ENCODE measurements at regions not wholly inside any gene's neighbourhood (a gene's known extent, or its start where the extent isn't known, plus 50 kb on each side); places are given as distances from the start of the nearest gene placed in this dataset.

DNA sequence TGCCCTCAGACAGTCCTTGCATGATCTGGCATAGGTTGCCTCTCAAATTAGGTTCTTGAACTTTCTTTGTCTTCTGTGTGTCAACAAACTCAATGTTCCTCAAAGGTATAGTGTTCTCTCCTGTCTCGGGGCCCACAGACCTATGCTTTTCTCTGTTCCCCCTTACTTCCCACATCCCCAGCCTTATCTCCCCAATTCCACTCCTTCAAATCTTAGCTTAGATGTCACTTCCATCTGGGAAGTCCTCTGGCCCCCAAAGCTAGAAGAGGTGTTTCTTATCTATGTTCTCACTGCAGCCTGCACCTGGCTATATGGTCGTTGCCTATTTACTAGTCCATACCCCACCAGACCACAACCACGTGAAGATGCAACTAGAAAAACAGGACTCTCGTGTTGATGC is 134.6 kb upstream of the MYCN start:
- no peaks in the 10 kb centered on the region for H3K36me3 ChIP-seq (ENCODE audit: control insufficient read depth, insufficient read depth, low read length)
- H3K27ac ChIP-seq (ENCODE audit: low read depth, low read length, severe bottlenecking) = no peak overlapping the region
- peaks cover 22% of the 10 kb centered on the region for H3K4me1 ChIP-seq (ENCODE audit: control insufficient read depth, insufficient read depth, low read length, poor library complexity, severe bottlenecking)
- no peak overlapping the region for H3K4me3 ChIP-seq (ENCODE audit: extremely low read depth, insufficient read depth, low read length, poor library complexity, severe bottlenecking)
- H3K9me3 ChIP-seq (ENCODE audit: control insufficient read depth, low read length) = no peaks in the 10 kb centered on the region
- WGBS, 2 experiments (ENCODE audit: insufficient coverage in 2 of 2) = 87 to 94% methylated on average over 4 of the region's 4 CpGs

DNA sequence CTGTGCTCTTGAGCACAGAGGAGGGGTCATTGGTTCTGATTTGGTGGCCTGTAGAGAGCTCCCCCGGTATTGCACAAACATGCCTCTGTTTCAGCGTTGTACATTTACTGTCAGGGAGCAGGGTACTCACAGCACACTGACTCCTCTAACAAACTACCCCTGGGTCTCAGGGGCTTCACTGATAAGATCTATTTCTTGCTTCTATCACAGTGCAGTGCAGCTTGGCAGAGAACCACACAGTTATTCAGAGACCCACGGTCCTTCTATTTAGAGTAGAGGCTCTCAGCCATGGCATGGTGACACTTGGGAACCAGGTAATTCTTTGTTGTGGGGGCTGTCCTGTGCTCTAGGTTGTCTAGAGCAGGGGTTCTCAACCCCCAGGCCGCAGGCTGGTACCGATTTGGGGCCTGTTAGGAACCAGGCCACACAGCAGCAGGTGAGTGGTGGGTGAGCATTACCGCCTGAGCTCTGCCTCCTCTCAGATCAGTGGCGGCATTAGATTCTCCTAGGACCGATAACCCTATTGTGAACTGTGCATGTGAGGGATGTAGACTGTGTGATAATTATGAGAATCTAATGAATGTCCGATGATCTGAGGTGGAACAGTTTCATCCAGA is 133.4 kb upstream of the MYCN start:
- H3K27ac ChIP-seq (ENCODE audit: low read depth, low read length, severe bottlenecking) = no peak overlapping the region
- no peak overlapping the region for H3K4me3 ChIP-seq (ENCODE audit: extremely low read depth, insufficient read depth, low read length, poor library complexity, severe bottlenecking)
- no peaks in the 10 kb centered on the region for H3K36me3 ChIP-seq (ENCODE audit: control insufficient read depth, insufficient read depth, low read length)
- WGBS, 2 experiments (ENCODE audit: insufficient coverage in 2 of 2) = 95 to 100% methylated on average over 5 to 6 of the region's 9 CpGs
- H3K9me3 ChIP-seq (ENCODE audit: control insufficient read depth, low read length) = no peaks in the 10 kb centered on the region
- peaks cover 26% of the 10 kb centered on the region for H3K4me1 ChIP-seq (ENCODE audit: control insufficient read depth, insufficient read depth, low read length, poor library complexity, severe bottlenecking)

DNA sequence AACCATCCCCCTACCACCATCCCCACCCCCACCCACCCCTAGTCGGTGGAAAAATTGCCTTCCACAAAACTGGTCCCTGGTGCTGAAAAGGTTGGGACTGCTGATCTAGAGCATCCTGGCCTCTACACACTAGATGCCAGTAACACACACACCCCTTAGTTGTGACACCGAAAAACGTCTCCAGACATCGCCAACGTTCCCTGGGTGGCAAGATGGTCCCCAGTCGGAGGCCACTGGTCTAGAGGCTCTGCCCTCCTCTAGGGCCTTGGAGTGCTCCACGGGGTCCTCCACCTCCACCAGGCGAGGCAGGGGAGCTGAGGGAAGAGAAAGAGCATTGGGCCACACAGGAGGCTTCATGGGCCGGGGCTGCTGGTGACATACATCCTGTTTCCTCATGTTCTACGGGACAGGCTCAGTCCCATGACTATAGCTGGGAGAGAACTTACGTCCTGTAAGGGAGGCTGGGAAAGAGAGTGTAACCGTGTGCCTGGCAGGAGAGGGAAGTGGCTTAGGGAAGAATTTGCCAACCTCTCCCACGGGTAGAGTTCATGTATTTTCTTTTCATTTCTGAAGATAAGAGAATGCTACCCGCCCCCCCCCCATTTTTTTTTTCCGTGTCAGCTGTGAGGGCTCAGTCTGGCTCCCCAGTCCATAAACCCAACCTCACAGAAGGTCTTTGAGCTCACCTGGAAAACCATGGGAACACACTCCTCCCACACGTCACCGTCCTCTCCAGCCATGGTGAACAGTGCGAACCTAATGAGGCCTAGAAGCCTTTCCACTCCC is 132.7 kb upstream of the MYCN start:
- no peak overlapping the region for H3K27ac ChIP-seq (ENCODE audit: low read depth, low read length, severe bottlenecking)
- peaks cover 27% of the 10 kb centered on the region for H3K4me1 ChIP-seq (ENCODE audit: control insufficient read depth, insufficient read depth, low read length, poor library complexity, severe bottlenecking)
- no peaks in the 10 kb centered on the region for H3K36me3 ChIP-seq (ENCODE audit: control insufficient read depth, insufficient read depth, low read length)
- WGBS, 2 experiments (ENCODE audit: insufficient coverage in 2 of 2) = 89 to 93% methylated on average over 9 to 13 of the region's 18 CpGs
- no peak overlapping the region for H3K4me3 ChIP-seq (ENCODE audit: extremely low read depth, insufficient read depth, low read length, poor library complexity, severe bottlenecking)
- H3K9me3 ChIP-seq (ENCODE audit: control insufficient read depth, low read length) = no peaks in the 10 kb centered on the region

DNA sequence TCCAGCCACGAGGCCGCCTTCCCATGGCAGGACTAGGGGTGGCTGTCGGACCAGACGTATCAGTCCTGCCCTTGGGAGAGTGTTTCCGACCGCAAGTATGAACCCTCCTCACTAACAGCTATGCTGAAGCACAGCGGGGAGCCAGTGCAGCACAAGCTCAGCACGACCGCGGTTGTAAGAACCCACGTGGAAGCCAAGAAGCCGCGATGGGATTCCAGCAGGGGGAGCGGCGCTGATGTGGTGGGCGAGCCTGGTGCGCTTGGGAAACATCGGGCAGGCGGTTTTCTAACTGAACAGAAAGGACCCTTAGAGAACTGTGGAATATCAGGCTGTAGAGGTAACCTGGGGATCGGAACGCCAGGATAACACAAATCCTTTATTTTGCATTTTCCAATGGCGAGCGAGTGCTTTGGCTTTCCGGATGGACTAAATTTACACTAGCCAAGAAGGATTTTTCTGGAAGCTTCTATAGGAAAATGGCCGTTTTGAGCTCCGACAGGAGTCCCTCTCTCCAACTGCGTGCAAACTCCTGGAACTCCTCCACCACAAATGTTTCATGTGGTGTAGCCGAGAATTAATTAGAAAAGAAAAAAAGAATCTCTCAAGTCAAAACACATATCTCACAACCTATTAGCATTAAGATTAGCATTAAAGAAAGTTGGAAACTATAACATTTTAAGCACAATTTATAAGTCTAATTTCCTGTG is 132.0 kb upstream of the MYCN start:
- Histone ChIP-seq H3K9me3 (ENCODE audit: control insufficient read depth, low read length) (peaks cover 3% of the 10 kb centered on the region), H3K4me3 (ENCODE audit: extremely low read depth, insufficient read depth, low read length, poor library complexity, severe bottlenecking) (no peak overlapping the region), H3K36me3 (ENCODE audit: control insufficient read depth, insufficient read depth, low read length) (no peaks in the 10 kb centered on the region), H3K4me1 (ENCODE audit: control insufficient read depth, insufficient read depth, low read length, poor library complexity, severe bottlenecking) (peaks cover 27% of the 10 kb centered on the region), H3K27ac (ENCODE audit: low read depth, low read length, severe bottlenecking) (peak overlapping the region; percentile 59)
- WGBS, 2 experiments (ENCODE audit: insufficient coverage in 2 of 2) = 74 to 76% methylated on average over 23 to 25 of the region's 28 CpGs

DNA sequence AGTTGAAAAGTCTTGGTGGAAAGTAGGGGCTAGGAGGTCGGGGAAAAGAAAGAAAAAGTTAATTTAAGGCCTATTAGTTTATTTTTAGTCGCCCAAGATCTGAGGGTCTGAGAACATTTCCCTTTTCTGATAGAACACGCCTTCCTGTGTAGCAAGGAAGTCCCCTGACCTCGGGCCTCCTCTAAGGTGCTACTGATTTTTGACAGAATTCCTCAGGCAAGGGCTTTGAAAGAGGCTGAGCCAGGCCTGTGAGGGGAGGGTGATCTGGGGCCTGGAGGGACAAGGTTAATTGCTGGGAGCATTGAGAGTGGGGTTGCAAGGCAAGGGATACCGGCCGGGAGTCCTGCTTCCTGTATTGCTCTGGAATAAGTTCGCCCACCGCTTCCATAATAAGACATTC is 131.4 kb upstream of the MYCN start:
- H3K27ac ChIP-seq (ENCODE audit: low read depth, low read length, severe bottlenecking) = peak overlapping the region; percentile 59
- H3K36me3 ChIP-seq (ENCODE audit: control insufficient read depth, insufficient read depth, low read length) = no peaks in the 10 kb centered on the region
- WGBS, 2 experiments (ENCODE audit: insufficient coverage in 2 of 2) = 49 to 67% methylated on average over 4 to 8 of the region's 8 CpGs
- H3K4me3 ChIP-seq (ENCODE audit: extremely low read depth, insufficient read depth, low read length, poor library complexity, severe bottlenecking) = no peak overlapping the region
- H3K9me3 ChIP-seq (ENCODE audit: control insufficient read depth, low read length) = peaks cover 3% of the 10 kb centered on the region
- H3K4me1 ChIP-seq (ENCODE audit: control insufficient read depth, insufficient read depth, low read length, poor library complexity, severe bottlenecking) = peaks cover 30% of the 10 kb centered on the region

DNA sequence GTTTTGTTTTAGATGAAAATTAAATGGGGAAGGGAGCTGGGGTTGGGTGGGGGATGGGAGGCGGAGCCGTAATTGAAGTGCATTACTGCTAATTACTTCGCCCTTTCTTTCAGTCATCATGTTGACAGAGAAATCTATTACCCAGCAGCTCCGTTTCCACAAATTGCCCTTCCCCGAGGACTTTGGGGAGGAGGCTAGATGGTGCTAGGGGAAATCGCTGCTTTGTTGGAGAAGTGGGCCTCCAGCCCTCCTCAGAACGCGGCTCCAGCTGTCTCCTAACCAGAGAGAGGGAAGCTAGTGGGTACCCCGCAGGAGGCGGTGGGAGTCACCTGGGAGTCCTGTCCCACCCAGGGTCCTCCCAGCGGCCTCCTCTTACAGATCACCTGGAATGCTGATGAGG is 130.9 kb upstream of the MYCN start:
- Histone ChIP-seq H3K4me1 (ENCODE audit: control insufficient read depth, insufficient read depth, low read length, poor library complexity, severe bottlenecking) (peaks cover 35% of the 10 kb centered on the region), H3K36me3 (ENCODE audit: control insufficient read depth, insufficient read depth, low read length) (no peaks in the 10 kb centered on the region), H3K27ac (ENCODE audit: low read depth, low read length, severe bottlenecking) (peak overlapping the region; percentile 59), H3K9me3 (ENCODE audit: control insufficient read depth, low read length) (peaks cover 3% of the 10 kb centered on the region), H3K4me3 (ENCODE audit: extremely low read depth, insufficient read depth, low read length, poor library complexity, severe bottlenecking) (no peak overlapping the region)
- WGBS, 2 experiments (ENCODE audit: insufficient coverage in 2 of 2) = 48 to 56% methylated on average over 3 to 4 of the region's 11 CpGs

DNA sequence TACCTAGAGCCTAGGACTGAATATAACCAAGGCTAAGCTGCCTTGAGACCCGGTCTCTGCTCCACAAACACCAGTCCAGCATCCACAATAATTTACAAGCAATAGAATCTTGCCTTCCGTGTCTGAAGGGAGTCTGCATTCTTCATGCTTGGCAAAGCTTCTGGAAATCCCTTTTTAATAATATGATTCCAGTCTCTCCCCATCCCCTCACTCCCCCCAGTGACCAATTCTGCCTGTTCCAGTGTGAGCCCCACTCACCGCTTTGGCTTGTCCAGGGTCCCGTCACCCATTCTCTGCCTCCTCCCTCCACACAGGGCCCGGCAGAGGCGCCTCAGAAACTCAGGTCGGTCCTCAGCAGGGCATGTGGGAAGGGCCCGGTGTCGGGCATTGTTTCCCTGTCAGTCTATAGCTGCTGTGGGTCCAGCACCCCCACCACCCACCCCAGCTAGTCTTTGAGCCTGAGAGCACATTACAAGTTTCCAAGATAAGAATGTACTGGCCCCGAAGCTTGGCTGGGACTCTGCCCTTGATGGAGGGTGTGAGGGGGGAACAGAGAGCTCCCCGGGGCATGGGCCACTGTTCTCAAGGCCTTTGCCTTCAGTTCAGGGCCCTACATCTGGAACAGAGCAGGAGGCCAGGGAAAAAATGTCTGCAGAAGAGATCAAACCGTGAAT is 129.7 kb upstream of the MYCN start:
- no peak overlapping the region for H3K4me3 ChIP-seq (ENCODE audit: extremely low read depth, insufficient read depth, low read length, poor library complexity, severe bottlenecking)
- no peak overlapping the region for H3K27ac ChIP-seq (ENCODE audit: low read depth, low read length, severe bottlenecking)
- peaks cover 3% of the 10 kb centered on the region for H3K9me3 ChIP-seq (ENCODE audit: control insufficient read depth, low read length)
- H3K36me3 ChIP-seq (ENCODE audit: control insufficient read depth, insufficient read depth, low read length) = no peaks in the 10 kb centered on the region
- WGBS, 2 experiments (ENCODE audit: insufficient coverage in 2 of 2) = 90 to 91% methylated on average over 8 to 9 of the region's 12 CpGs
- peaks cover 40% of the 10 kb centered on the region for H3K4me1 ChIP-seq (ENCODE audit: control insufficient read depth, insufficient read depth, low read length, poor library complexity, severe bottlenecking)

DNA sequence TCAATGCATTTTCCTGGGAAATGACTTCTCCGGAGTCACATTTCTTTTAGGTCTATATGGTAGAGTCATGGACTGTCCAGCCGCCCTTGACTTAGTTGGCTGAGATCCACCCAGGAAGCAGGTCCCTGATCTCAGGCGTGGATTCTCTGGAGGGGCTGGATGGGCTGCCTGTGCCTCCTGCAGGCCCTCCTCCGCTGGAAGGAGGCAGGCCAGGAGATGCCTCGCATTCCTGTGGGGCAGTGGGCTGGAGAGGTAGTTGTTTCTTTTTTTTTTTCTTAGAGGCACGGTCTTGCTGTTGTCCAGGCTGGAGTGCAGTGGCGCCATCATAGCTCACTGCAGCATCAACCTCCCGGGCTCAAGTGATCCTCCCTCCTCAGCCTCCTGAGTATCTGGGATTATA is 129.0 kb upstream of the MYCN start:
- Histone ChIP-seq H3K36me3 (ENCODE audit: control insufficient read depth, insufficient read depth, low read length) (no peaks in the 10 kb centered on the region), H3K9me3 (ENCODE audit: control insufficient read depth, low read length) (peaks cover 3% of the 10 kb centered on the region), H3K27ac (ENCODE audit: low read depth, low read length, severe bottlenecking) (no peak overlapping the region), H3K4me1 (ENCODE audit: control insufficient read depth, insufficient read depth, low read length, poor library complexity, severe bottlenecking) (peaks cover 40% of the 10 kb centered on the region), H3K4me3 (ENCODE audit: extremely low read depth, insufficient read depth, low read length, poor library complexity, severe bottlenecking) (no peak overlapping the region)
- 62 to 84% methylated on average over 5 of the region's 8 CpGs for WGBS, 2 experiments (ENCODE audit: insufficient coverage in 2 of 2)

DNA sequence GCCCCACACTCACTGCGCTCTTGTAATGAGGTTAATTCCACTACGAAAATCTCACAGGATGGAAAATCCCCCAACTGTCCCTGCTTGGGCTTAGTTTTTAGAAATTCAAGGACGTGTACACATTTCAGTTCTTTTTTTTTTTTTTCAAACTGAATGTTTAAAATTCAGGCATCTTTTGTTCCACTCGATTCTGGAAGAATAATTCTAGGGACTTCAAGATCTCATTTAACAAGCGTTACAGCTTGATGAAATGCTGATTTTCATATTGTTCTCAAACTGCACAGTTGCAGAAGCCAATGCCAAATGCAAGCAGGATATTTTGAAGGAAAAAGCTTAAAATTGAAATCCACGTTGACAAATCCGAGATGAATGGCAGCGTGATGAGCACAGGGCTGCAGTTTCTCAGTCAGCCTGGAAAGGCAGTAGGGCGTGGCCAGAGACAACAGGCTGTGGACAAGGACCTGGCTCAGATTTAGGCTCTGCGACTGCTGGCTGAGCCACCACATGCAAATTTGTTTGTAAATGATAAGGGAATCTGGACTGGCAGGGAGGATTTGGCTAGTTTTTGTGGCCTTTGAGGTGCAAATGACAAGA is 128.1 kb upstream of the MYCN start:
- Histone ChIP-seq H3K9me3 (ENCODE audit: control insufficient read depth, low read length) (peaks cover 3% of the 10 kb centered on the region), H3K27ac (ENCODE audit: low read depth, low read length, severe bottlenecking) (no peak overlapping the region), H3K36me3 (ENCODE audit: control insufficient read depth, insufficient read depth, low read length) (no peaks in the 10 kb centered on the region), H3K4me3 (ENCODE audit: extremely low read depth, insufficient read depth, low read length, poor library complexity, severe bottlenecking) (no peak overlapping the region), H3K4me1 (ENCODE audit: control insufficient read depth, insufficient read depth, low read length, poor library complexity, severe bottlenecking) (peaks cover 40% of the 10 kb centered on the region)
- WGBS, 2 experiments (ENCODE audit: insufficient coverage in 2 of 2) = 78 to 80% methylated on average over 8 to 9 of the region's 10 CpGs

DNA sequence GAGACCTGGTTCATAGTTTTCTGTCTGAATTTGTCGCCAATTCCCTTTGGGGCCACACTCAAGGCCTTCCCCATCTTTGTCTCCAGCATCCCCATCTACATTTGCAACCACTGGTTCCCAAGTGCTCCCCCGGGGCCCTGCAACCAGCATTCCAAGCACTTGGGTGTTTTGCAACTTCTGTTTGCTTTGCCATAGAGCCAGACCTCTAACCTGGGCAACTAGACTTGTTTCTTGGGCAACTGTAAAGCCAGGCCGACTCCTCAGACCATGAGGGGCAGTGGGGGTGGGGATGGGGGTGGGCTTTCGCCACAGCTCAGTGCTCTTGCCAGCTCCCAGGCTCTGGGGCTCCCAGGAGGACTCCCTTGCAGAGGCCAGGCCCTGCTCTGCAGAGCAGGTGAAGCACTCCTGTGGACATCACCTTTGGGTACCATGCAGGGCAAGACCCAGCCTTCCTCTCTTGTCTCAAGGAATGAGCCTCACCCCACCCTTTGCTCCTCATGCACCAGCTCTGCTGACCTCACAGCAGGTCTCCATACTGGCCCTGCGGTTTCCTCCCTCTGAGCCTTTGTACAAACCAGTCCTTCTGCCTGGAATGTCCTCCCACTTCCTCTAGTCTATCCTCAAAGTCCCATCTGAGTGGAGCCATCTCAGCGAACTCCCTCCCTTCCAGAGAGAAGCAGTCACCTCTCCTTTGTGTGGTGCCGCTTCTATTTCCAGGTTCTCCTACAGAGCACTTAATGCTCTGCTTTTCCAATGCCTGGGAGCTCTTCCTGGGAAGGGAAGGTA is 126.7 kb upstream of the MYCN start:
- Histone ChIP-seq H3K4me3 (ENCODE audit: extremely low read depth, insufficient read depth, low read length, poor library complexity, severe bottlenecking) (no peak overlapping the region), H3K9me3 (ENCODE audit: control insufficient read depth, low read length) (peaks cover 3% of the 10 kb centered on the region), H3K4me1 (ENCODE audit: control insufficient read depth, insufficient read depth, low read length, poor library complexity, severe bottlenecking) (peaks cover 40% of the 10 kb centered on the region), H3K36me3 (ENCODE audit: control insufficient read depth, insufficient read depth, low read length) (no peaks in the 10 kb centered on the region), H3K27ac (ENCODE audit: low read depth, low read length, severe bottlenecking) (no peak overlapping the region)
- 85 to 90% methylated on average over 4 to 6 of the region's 7 CpGs for WGBS, 2 experiments (ENCODE audit: insufficient coverage in 2 of 2)

All from mesodermal cell (in vitro differentiated cells).